GM23248 (cell line): ENCODE measurements at regions not wholly inside any gene's neighbourhood (a gene's known extent, or its start where the extent isn't known, plus 50 kb on each side); places are given as distances from the start of the nearest gene placed in this dataset.

Experiments used
- DNase-seq: peaks from one replicate; pipeline ENCODE4 v3.0.0-alpha.2; 2015
- H2AFZ ChIP-seq: fragments of 200-600 bp; sonication (generic); 2 replicates; pipeline ENCODE4 v1.6.1; 2016; ENCODE audit warnings: antibody characterized with exemption
- H3F3A ChIP-seq: fragments of 200-600 bp; sonication (generic); 2 replicates; pipeline ENCODE4 v1.6.1; 2016; ENCODE audit warnings: mild to moderate bottlenecking, antibody characterized with exemption, mixed run types; ENCODE audit not compliant: insufficient read depth
- H3K27ac ChIP-seq: fragments of 200-600 bp; sonication (generic); 2 replicates; pipeline ENCODE4 v1.5.1; 2016; ENCODE audit warnings: mild to moderate bottlenecking
- H3K27me3 ChIP-seq: fragments of 200-600 bp; sonication (generic); replicated peaks from 2 replicates; pipeline ENCODE4 v1.6.1; 2016; ENCODE audit warnings: mild to moderate bottlenecking; ENCODE audit not compliant: insufficient read depth
- H3K36me3 ChIP-seq: fragments of 200-600 bp; sonication (generic); 2 replicates; pipeline ENCODE4 v1.6.1; 2016; ENCODE audit warnings: low read depth, mild to moderate bottlenecking
- H3K4me1 ChIP-seq: fragments of 200-600 bp; sonication (generic); 2 replicates; pipeline ENCODE4 v1.6.1; 2016; ENCODE audit warnings: mild to moderate bottlenecking; ENCODE audit not compliant: insufficient read depth
- H3K4me2 ChIP-seq: fragments of 200-600 bp; sonication (generic); one replicate; pipeline ENCODE4 v1.6.1; 2016; ENCODE audit warnings: mild to moderate bottlenecking; ENCODE audit not compliant: unreplicated experiment
- H3K4me3 ChIP-seq: fragments of 200-600 bp; sonication (generic); 2 replicates; pipeline ENCODE4 v1.5.1; 2016; ENCODE audit warnings: mild to moderate bottlenecking
- H3K79me2 ChIP-seq: fragments of 200-600 bp; sonication (generic); 2 replicates; pipeline ENCODE4 v1.6.1; 2016; ENCODE audit warnings: mild to moderate bottlenecking; ENCODE audit not compliant: insufficient read depth
- H3K9ac ChIP-seq: fragments of 200-600 bp; sonication (generic); 2 replicates; pipeline ENCODE4 v1.6.1; 2016; ENCODE audit warnings: mild to moderate bottlenecking
- H3K9me2 ChIP-seq: fragments of 200-600 bp; sonication (generic); 2 replicates; pipeline ENCODE4 v1.6.1; 2016; ENCODE audit warnings: mixed run types, mild to moderate bottlenecking, moderate library complexity; ENCODE audit not compliant: insufficient read depth
- H3K9me3 ChIP-seq: fragments of 200-600 bp; sonication (generic); one replicate; pipeline ENCODE4 v1.6.1; 2017; ENCODE audit warnings: low read depth
- H4K20me1 ChIP-seq: fragments of 200-600 bp; sonication (generic); 2 replicates; pipeline ENCODE4 v1.6.0; 2016; ENCODE audit not compliant: insufficient read depth
- EZH2 ChIP-seq: fragments of 200-600 bp; sonication (generic); IDR thresholded peaks from 2 replicates; pipeline ENCODE4 v1.6.1; 2018; ENCODE audit warnings: antibody characterized with exemption, mild to moderate bottlenecking; ENCODE audit not compliant: insufficient read depth, poor library complexity, severe bottlenecking
- EZH2phosphoT487 ChIP-seq: fragments of 200-600 bp; sonication (generic); IDR thresholded peaks from 2 replicates; pipeline ENCODE4 v1.6.1; 2018; ENCODE audit warnings: antibody characterized with exemption, moderate library complexity, mild to moderate bottlenecking, low read depth; ENCODE audit not compliant: insufficient read depth
- WGBS, 2 experiments: methylation state at CpG; one replicate each; pipeline ENCODE4 v1.1.6; 2015 to 2017; ENCODE audit warnings: low lambda C conversion rate in 2 of 2, low coverage in 1 of 2; ENCODE audit errors: missing lambda C conversion rate in 2 of 2; 5-methylcytosine and 5-hydroxymethylcytosine counted together
- in situ Hi-C: fragments of 300-500 bp; cut with MboI; formaldehyde crosslinking; loops from 2 replicates; pipeline ENCODE4 v1.15.0; 2020

DNA sequence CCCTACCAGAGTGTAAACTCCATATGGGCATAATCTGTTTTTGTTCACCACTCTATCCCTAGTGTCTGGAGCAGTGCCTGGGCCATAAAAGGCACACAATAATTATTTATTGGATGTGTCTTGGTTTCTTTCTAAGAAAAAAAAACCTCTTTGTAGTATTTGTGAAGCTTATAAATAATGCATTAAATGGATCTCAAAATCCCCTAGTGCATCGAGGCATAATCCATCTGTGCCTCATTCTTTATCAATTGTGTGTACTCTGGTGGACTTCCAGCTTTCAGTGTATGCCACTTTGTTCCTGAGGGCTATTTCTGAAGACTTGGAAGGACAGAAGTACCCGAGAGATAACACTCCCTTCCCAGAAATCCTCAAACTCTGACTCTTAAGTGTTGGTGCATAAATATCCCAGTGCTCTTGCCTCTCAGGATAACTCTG is 255.0 kb upstream of the PHYHIPL start:
- Histone ChIP-seq H3K4me2 (peak overlapping the region; percentile 70), H3K4me1 (peaks cover 29% of the 10 kb centered on the region), H4K20me1 (no peaks in the 10 kb centered on the region), H3K27ac (peak overlapping the region; percentile 77), H3K36me3 (no peaks in the 10 kb centered on the region), H3K9me3 (no peaks in the 10 kb centered on the region), H3K9ac (peak overlapping the region; percentile 52), H3K27me3 (no peaks in the 10 kb centered on the region), H3K4me3 (0 out of 2 replicates have a peak overlapping the region, but pooled peaks have one; percentile 21), H2AFZ (peak overlapping the region; percentile 51), H3K79me2 (no peaks in the 10 kb centered on the region), H3K9me2 (no peaks in the 10 kb centered on the region), H3F3A (peaks cover 29% of the 10 kb centered on the region; the same call in 1 of the 2 replicates)
- in situ Hi-C loops = no loop called here
- WGBS, 2 experiments = 24 to 38% methylated on average over 2 of the region's 2 CpGs
- no peak for DNase-seq
- TF ChIP-seq EZH2 = no peak
- no peak for TF ChIP-seq EZH2phosphoT487

DNA sequence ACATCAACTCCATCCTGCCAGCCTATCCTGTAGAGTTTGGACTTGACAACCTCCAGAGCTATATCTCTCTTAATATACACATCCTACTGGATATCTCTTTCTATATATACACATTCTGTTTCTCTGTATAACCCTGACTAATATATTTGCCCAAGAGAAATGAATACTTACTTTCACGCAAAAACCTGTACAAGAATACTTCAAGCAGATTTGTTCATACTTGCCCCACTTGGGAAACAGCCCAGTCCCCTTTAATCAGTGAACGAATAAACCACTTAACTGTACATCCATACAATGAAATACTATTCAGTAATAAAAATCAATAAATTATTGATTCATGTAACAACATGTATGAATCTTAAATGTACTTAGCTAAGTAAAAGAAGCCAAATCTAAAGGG is 251.1 kb upstream of the PHYHIPL start:
- H3K4me1 ChIP-seq = peaks cover 25% of the 10 kb centered on the region
- DNase-seq = no peak
- no peaks in the 10 kb centered on the region for H3K9me3 ChIP-seq
- H3K4me3 ChIP-seq = no peak overlapping the region
- no peaks in the 10 kb centered on the region for H3K79me2 ChIP-seq
- H3K27ac ChIP-seq = no peak overlapping the region
- no peaks in the 10 kb centered on the region for H3K9me2 ChIP-seq
- no peak for TF ChIP-seq EZH2
- no peak for TF ChIP-seq EZH2phosphoT487
- in situ Hi-C loops = loop anchor here (25.0 kb wide), 1 partner anchor 738 kb away; no protein-coding TSS in a partner anchor
- H4K20me1 ChIP-seq = no peaks in the 10 kb centered on the region
- no peak overlapping the region for H3K4me2 ChIP-seq
- WGBS, 2 experiments = 67 to 82% methylated on average over 2 of the region's 2 CpGs
- no peaks in the 10 kb centered on the region for H3K36me3 ChIP-seq
- peaks cover 23% of the 10 kb centered on the region; the same call in 1 of the 2 replicates for H3F3A ChIP-seq
- H2AFZ ChIP-seq = no peak overlapping the region
- H3K27me3 ChIP-seq = no peaks in the 10 kb centered on the region
- H3K9ac ChIP-seq = no peak overlapping the region

DNA sequence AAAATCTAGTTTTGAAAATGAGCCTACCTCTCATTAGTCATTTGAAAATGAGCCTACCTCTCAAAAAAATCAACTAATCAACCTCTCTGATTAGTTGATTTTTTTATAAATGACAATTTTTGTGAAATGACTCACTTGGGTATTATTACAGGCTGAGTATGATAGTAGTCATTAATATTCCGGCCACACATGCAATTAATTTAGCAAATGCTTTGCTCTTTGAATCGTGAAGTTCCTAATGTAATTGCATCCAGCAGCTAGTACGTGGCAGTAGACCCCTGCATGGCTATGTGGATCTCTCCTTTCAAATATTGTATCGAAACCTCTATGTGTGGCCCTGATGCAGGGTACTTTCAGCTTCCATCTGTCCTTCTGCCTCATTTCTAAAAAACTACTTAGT is 245.9 kb upstream of the PHYHIPL start:
- peaks cover 41% of the 10 kb centered on the region for H3K4me1 ChIP-seq
- H3K9me2 ChIP-seq = no peaks in the 10 kb centered on the region
- H4K20me1 ChIP-seq = no peaks in the 10 kb centered on the region
- peaks cover 31% of the 10 kb centered on the region for H3F3A ChIP-seq
- DNase-seq = peak; percentile 73
- 3 to 4% methylated on average over 4 of the region's 4 CpGs for WGBS, 2 experiments
- no peaks in the 10 kb centered on the region for H3K27me3 ChIP-seq
- H2AFZ ChIP-seq = 0 out of 2 replicates have a peak overlapping the region, but pooled peaks have one; percentile 2
- H3K9me3 ChIP-seq = no peaks in the 10 kb centered on the region
- in situ Hi-C loops = loop anchor here (25.0 kb wide), 1 partner anchor 743 kb away; no protein-coding TSS in a partner anchor
- peak overlapping the region; percentile 57 for H3K4me2 ChIP-seq
- H3K4me3 ChIP-seq = peak overlapping the region; percentile 14
- peak overlapping the region; percentile 60 for H3K27ac ChIP-seq
- H3K36me3 ChIP-seq = no peaks in the 10 kb centered on the region
- H3K9ac ChIP-seq = peak overlapping the region; percentile 56
- no peak for TF ChIP-seq EZH2phosphoT487
- TF ChIP-seq EZH2 = no peak
- H3K79me2 ChIP-seq = no peaks in the 10 kb centered on the region

DNA sequence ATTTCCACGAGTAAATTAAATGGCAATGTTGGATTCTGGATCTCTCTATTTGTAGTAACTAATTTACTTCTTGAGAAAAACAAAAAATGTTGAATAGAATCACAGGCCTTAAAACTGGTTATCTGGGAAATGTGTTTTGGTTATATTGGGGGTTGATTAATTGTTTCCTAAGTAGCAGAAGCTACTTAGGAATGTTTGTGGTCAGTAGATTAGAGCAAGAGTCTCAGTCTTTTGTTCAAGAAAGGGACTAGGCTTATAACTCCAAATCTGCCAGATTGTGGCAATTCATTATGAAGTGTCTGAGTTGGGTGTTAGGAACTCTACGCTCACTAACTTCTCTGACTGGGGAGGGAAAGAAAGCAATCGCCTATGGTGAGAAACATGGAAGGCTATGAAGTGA is 244.3 kb upstream of the PHYHIPL start:
- H3K4me3 ChIP-seq = no peak overlapping the region
- peaks cover 31% of the 10 kb centered on the region for H3F3A ChIP-seq
- peaks cover 41% of the 10 kb centered on the region for H3K4me1 ChIP-seq
- H3K36me3 ChIP-seq = no peaks in the 10 kb centered on the region
- no peaks in the 10 kb centered on the region for H3K9me3 ChIP-seq
- H2AFZ ChIP-seq = peak overlapping the region; percentile 39; the same call in 1 of the 2 replicates
- no peak overlapping the region for H3K9ac ChIP-seq
- TF ChIP-seq EZH2 (no peak), EZH2phosphoT487 (no peak)
- H3K27me3 ChIP-seq = no peaks in the 10 kb centered on the region
- DNase-seq = peak; percentile 42
- H3K79me2 ChIP-seq = no peaks in the 10 kb centered on the region
- peak overlapping the region; percentile 19; the same call in 1 of the 2 replicates for H3K27ac ChIP-seq
- 74 to 84% methylated on average over 3 of the region's 3 CpGs for WGBS, 2 experiments
- H3K9me2 ChIP-seq = no peaks in the 10 kb centered on the region
- peak overlapping the region; percentile 51 for H3K4me2 ChIP-seq
- in situ Hi-C loops = loop anchor here (25.0 kb wide), 1 partner anchor 745 kb away; no protein-coding TSS in a partner anchor
- H4K20me1 ChIP-seq = no peaks in the 10 kb centered on the region
